Stimulated activated CD8-positive, alpha-beta memory T cell treated with anti-CD3 and anti-CD28 coated beads, Interleukin-7, amount 100 ng/mL, for 4 hours (primary cell): ENCODE measurements at regions not wholly inside any gene's neighbourhood (a gene's known extent, or its start where the extent isn't known, plus 50 kb on each side); places are given as distances from the start of the nearest gene placed in this dataset.
"Not testable (repeated sequence)": the region's sequence is repeated elsewhere in the genome, so short reads cannot be mapped to it uniquely, and the experiment has no call there.

Source experiments
- DNase-seq, 2 donors: peaks; one replicate each; pipeline ENCODE4 v3.0.0-alpha.2; 2020; ENCODE audit warnings: low read depth in 2 of 2

- no peak for DNase-seq
Observed at GRCh38 chr6:85085875-85086274, 321.5 kb upstream of the TBX18 start.

- no peak for DNase-seq
Observed at GRCh38 chr6:85081102-85081501, 316.7 kb upstream of the TBX18 start.

GRCh38 chr6:85079761-85080160 lies 315.4 kb upstream of the TBX18 start:
- DNase-seq: no peak

- no peak for DNase-seq
Observed at GRCh38 chr6:85078058-85078457, 313.7 kb upstream of the TBX18 start.

GRCh38 chr6:85077098-85077497 lies 312.7 kb upstream of the TBX18 start:
- no peak for DNase-seq

- not testable (repeated sequence) for DNase-seq
Observed at GRCh38 chr6:85071845-85072244, 307.4 kb upstream of the TBX18 start.

- no peak for DNase-seq
Observed at GRCh38 chr6:85069577-85069976, 305.2 kb upstream of the TBX18 start.

GRCh38 chr6:85068221-85068620 lies 303.8 kb upstream of the TBX18 start:
- no peak for DNase-seq

- DNase-seq: no peak
Observed at GRCh38 chr6:85066266-85066665, 301.9 kb upstream of the TBX18 start.

GRCh38 chr6:85065831-85066230 lies 301.4 kb upstream of the TBX18 start:
- DNase-seq: no peak

- DNase-seq: no peak
Observed at GRCh38 chr6:85063611-85064010, 299.2 kb upstream of the TBX18 start.

GRCh38 chr6:85062884-85063283 lies 298.5 kb upstream of the TBX18 start:
- no peak for DNase-seq

- no peak for DNase-seq
Observed at GRCh38 chr6:85058806-85059205, 294.4 kb upstream of the TBX18 start.

GRCh38 chr6:85050149-85050548 lies 285.8 kb upstream of the TBX18 start:
- no peak for DNase-seq

GRCh38 chr6:85049282-85049681 lies 284.9 kb upstream of the TBX18 start:
- DNase-seq: no peak

- DNase-seq: no peak
Observed at GRCh38 chr6:85047818-85048217, 283.4 kb upstream of the TBX18 start.

GRCh38 chr6:85045767-85046166 lies 281.4 kb upstream of the TBX18 start:
- DNase-seq: not testable (repeated sequence)

GRCh38 chr6:85044361-85044760 lies 280.0 kb upstream of the TBX18 start:
- DNase-seq: no peak

- no peak for DNase-seq
Observed at GRCh38 chr6:85041376-85041775, 277.0 kb upstream of the TBX18 start.

GRCh38 chr6:85037221-85037620 lies 272.8 kb upstream of the TBX18 start:
- no peak for DNase-seq

GRCh38 chr6:85035766-85036165 lies 271.4 kb upstream of the TBX18 start:
- no peak for DNase-seq

GRCh38 chr6:85033547-85033946 lies 269.1 kb upstream of the TBX18 start:
- DNase-seq: no peak

GRCh38 chr6:85026021-85026420 lies 261.6 kb upstream of the TBX18 start:
- no peak for DNase-seq

GRCh38 chr6:85023721-85024120 lies 259.3 kb upstream of the TBX18 start:
- no peak for DNase-seq

GRCh38 chr6:85017352-85017751 lies 253.0 kb upstream of the TBX18 start:
- no peak for DNase-seq
